Activated T-helper 1 cell treated with anti-CD3 and anti-CD28 coated beads, Interleukin-12 subunit alpha, Interleukin-12 subunit beta, Interleukin-2, Interleukin-4 antibody, amounts not matched to agents 30 ng/mL and 10 ng/mL and 1 ng/mL, durations not matched to agents 14 hours and 24 hours and 36 hours (primary cell): ENCODE measurements at regions not wholly inside any gene's neighbourhood (a gene's known extent, or its start where the extent isn't known, plus 50 kb on each side); places are given as distances from the start of the nearest gene placed in this dataset.

ENCODE experiments used
- DNase-seq: peaks from one replicate; pipeline ENCODE4 v3.0.0; 2021; ENCODE audit warnings: low spot score
- H3K27ac Mint-ChIP-seq: one replicate; pipeline ENCODE4 v1.8.0; 2021; ENCODE audit warnings: mild to moderate bottlenecking, mixed read lengths
- H3K27me3 Mint-ChIP-seq: one replicate; pipeline ENCODE4 v1.8.0; 2022; ENCODE audit warnings: mild to moderate bottlenecking, moderate library complexity, mixed read lengths; ENCODE audit not compliant: insufficient read depth
- H3K36me3 Mint-ChIP-seq: one replicate; pipeline ENCODE4 v1.8.0; 2021; ENCODE audit warnings: low read depth, mixed read lengths
- H3K4me1 Mint-ChIP-seq: one replicate; pipeline ENCODE4 v1.8.0; 2021; ENCODE audit warnings: low read depth, mixed read lengths
- H3K4me3 Mint-ChIP-seq: one replicate; pipeline ENCODE4 v1.8.0; 2021; ENCODE audit warnings: mild to moderate bottlenecking, moderate library complexity, mixed read lengths
- H3K9me3 Mint-ChIP-seq: one replicate; pipeline ENCODE4 v1.8.0; 2021; ENCODE audit warnings: mixed read lengths
- intact Hi-C: fragments of 100-400 bp; cut with micrococcal nuclease; formaldehyde crosslinking; loops from one replicate; pipeline ENCODE4 v1.15.1; 2024

DNA sequence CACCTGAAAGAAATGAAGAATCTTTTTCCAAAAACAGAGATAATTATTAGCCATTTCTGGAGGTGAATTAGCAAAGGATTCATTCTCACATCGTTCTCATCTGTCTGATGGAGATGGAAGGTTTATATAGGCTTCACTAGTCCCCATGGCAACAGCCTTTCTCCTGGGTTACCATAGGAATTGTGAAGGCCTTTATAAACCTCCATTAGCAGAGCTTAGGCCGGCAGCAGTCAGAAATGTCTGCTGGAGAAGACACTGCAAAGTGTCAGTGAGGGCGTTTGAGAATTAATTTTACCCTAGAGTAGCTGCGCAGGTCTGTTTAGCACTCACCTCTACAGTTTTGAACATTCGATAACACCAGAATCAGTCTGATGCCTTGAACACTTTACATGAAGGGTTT, 290.4 kb upstream of the NR4A3 start:
- Mint-ChIP-seq H3K4me3 (no peak overlapping the region), H3K36me3 (no peaks in the 10 kb centered on the region)

DNA sequence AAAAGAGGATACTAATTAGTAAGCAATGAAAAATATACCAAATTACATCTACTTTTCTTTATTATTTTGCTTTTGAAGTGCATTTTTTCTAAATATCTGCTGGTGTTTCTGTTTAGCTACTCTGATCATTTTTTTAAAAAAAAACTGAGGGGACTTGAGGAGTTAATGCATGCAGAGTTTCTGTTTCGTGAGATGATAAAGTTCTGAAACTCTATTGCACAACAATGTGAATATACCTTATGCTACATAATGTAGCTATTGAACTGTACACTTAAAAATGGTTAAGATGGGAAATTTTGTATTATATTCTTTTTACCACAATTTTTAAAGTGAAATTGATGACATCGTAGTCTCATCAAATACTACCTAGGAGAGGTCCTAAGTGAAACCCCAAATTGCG, 288.3 kb upstream of the NR4A3 start:
- DNase-seq: no peak
- Mint-ChIP-seq H3K27ac (no peak overlapping the region), H3K4me3 (no peak overlapping the region), H3K27me3 (peaks cover 20% of the 10 kb centered on the region), H3K36me3 (no peaks in the 10 kb centered on the region), H3K9me3 (no peaks in the 10 kb centered on the region), H3K4me1 (no peaks in the 10 kb centered on the region)
- intact Hi-C loops: no loop called here

More for the DNA sequence above, 290.4 kb upstream of the NR4A3 start:
- Mint-ChIP-seq H3K4me1 (no peaks in the 10 kb centered on the region), H3K27me3 (peaks cover 21% of the 10 kb centered on the region), H3K9me3 (no peaks in the 10 kb centered on the region), H3K27ac (no peak overlapping the region)
- intact Hi-C loops: no loop called here
- no peak for DNase-seq

DNA sequence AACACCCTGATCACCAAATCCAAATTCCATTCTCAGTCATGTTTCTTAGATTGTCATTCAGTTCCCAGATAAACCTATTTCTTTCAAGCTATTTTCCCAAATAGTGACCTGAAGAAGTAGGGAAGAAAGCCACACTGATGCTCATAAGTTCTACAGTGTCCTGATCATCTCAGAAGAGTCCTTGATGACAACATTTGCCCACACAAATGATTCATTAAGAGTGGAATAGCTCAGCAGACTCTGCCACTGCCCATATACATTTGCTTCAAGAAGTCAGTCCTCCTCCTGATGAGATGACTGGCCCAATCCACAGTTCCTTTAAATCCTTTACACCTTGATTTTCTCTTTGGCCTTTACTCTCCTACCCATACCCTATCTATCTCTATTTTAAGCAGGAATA, 283.7 kb upstream of the NR4A3 start:
- H3K9me3 Mint-ChIP-seq: no peaks in the 10 kb centered on the region
- H3K36me3 Mint-ChIP-seq: no peaks in the 10 kb centered on the region
- intact Hi-C loops: no loop called here
- H3K27me3 Mint-ChIP-seq: peaks cover 4% of the 10 kb centered on the region
- no peak for DNase-seq
- no peaks in the 10 kb centered on the region for H3K4me1 Mint-ChIP-seq
- no peak overlapping the region for H3K4me3 Mint-ChIP-seq
- H3K27ac Mint-ChIP-seq: no peak overlapping the region

DNA sequence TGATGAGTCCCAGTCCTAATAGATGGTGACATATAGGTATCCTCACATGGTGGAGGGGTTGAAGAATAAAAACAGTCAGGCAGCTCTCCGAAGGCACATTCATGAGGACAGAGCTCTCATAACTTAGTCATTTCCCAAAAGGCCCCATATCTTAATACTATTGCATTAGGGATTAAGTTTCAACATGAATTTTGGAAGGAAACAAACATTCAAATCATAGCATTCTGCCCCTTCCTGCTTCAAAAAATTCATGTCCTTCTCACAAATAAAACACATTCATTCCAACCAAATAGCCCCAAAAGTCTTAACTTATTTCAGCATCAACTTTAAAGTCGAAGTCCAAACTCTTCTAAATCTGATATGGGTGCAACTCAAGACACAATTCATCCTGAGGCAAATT, 277.2 kb upstream of the NR4A3 start:
- Mint-ChIP-seq H3K27ac (no peak overlapping the region), H3K4me3 (no peak overlapping the region), H3K9me3 (no peaks in the 10 kb centered on the region), H3K27me3 (peaks cover 11% of the 10 kb centered on the region), H3K36me3 (no peaks in the 10 kb centered on the region), H3K4me1 (no peaks in the 10 kb centered on the region)
- intact Hi-C loops: no loop called here
- DNase-seq: no peak

DNA sequence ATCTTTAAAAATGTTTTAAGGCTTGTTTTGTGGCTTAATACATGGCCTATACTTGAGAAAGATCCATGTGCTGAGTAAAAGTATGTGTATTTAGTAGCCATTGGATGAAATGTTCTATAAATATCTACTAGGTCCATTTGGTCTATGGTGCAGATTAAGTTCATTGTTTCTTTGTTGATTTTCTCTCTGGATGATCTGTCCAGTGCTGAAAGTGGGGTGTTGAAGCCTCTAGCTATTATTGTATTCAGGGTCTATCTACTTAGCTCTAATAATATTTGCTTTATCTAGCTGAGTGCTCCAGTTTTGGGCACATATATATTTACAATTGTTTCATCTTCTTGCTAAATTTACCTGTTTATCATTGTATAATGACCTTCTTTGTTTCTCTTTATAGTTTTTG, 272.2 kb upstream of the NR4A3 start:
- no peaks in the 10 kb centered on the region for H3K36me3 Mint-ChIP-seq
- H3K9me3 Mint-ChIP-seq: peaks cover 5% of the 10 kb centered on the region
- peaks cover 10% of the 10 kb centered on the region for H3K27me3 Mint-ChIP-seq
- intact Hi-C loops: no loop called here
- H3K4me3 Mint-ChIP-seq: no peak overlapping the region
- no peak for DNase-seq
- no peak overlapping the region for H3K27ac Mint-ChIP-seq
- no peaks in the 10 kb centered on the region for H3K4me1 Mint-ChIP-seq

DNA sequence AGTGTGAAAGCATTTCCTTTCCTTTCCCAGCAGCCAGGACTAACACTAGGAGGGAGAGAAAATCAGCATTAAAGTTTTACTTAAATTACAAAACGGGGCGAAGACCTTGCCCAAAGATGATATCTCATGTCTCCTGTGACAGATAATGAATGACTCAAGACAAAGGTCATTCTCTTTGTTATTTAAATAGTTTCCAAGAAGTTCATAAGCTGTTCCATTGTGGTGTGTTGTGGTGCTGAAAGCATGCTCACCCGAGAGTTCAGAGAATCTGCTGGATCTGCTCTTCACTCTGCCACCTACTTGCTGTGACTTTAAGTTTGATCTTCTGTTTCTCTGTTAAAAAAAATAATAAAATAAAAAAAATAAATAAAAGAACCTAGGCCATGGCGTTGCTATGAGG, 265.9 kb upstream of the NR4A3 start:
- Mint-ChIP-seq H3K27ac (no peak overlapping the region), H3K4me3 (no peak overlapping the region), H3K36me3 (no peaks in the 10 kb centered on the region), H3K27me3 (peaks cover 8% of the 10 kb centered on the region), H3K4me1 (no peaks in the 10 kb centered on the region), H3K9me3 (no peaks in the 10 kb centered on the region)
- no peak for DNase-seq
- intact Hi-C loops: no loop called here

DNA sequence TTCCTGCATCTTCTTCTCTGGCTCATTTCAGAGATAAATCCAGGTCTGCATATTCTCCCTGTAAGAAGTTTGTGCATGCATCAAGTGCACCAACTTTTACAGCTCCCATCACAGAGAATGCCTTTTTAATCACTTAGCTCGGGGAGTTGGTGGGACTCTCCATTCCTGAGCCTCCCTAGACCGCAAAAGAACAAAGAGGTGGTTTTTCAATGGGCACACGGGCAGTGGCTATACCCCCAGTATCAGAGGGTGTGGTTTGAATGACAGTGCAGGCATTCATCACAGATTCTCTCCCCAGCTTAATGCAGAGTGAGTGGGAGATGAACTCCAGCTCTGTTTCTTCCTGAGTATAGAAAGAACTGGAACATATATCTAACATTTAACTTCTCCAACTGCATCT, 264.7 kb upstream of the NR4A3 start:
- no peak for DNase-seq
- Mint-ChIP-seq H3K27ac (no peak overlapping the region), H3K27me3 (peaks cover 8% of the 10 kb centered on the region), H3K4me1 (no peaks in the 10 kb centered on the region), H3K9me3 (no peaks in the 10 kb centered on the region), H3K4me3 (no peak overlapping the region), H3K36me3 (no peaks in the 10 kb centered on the region)
- intact Hi-C loops: no loop called here

DNA sequence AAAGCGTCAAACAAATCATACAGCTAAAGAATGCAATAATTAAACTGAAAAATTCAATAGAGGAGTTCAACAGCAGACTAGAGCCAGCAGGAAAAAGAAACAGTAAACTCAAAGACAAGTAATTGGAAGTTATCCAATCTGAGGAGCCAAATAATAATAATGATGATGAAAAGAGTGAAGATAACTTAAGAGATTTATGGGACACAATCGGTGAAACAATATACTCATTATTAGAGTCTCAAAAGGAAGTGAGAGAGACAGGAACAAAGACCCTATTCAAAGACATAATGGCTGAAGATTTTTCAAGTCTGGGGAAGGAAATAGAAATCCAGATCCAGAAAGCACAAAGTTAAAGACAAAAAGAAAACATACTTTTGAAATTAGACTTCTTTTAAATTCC, 263.9 kb upstream of the NR4A3 start:
- no peaks in the 10 kb centered on the region for H3K36me3 Mint-ChIP-seq
- no peak for DNase-seq
- H3K4me1 Mint-ChIP-seq: no peaks in the 10 kb centered on the region
- H3K4me3 Mint-ChIP-seq: no peak overlapping the region
- H3K27me3 Mint-ChIP-seq: peaks cover 8% of the 10 kb centered on the region
- no peak overlapping the region for H3K27ac Mint-ChIP-seq
- intact Hi-C loops: no loop called here
- H3K9me3 Mint-ChIP-seq: no peaks in the 10 kb centered on the region

DNA sequence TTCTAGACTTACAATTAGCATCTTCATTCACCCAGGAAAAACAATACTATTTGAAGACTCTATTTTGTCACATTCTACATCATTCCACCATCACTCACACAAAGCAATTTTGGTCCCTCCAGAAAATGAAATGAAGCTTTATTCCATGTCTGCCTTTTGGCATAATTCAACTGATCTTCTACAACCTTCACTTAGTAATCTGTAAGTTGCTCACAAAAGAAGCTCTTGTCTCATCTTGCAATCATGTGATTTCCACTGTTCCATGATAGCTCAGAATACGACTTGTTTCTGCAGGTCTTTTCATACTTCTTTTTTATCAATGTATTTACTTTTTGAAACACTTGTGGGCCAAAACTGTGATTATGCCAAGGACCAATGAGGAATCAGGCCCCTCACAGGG, 261.9 kb upstream of the NR4A3 start:
- Mint-ChIP-seq H3K27ac (no peak overlapping the region), H3K4me1 (no peaks in the 10 kb centered on the region), H3K9me3 (no peaks in the 10 kb centered on the region), H3K27me3 (peaks cover 9% of the 10 kb centered on the region), H3K36me3 (no peaks in the 10 kb centered on the region), H3K4me3 (no peak overlapping the region)
- DNase-seq: no peak
- intact Hi-C loops: no loop called here

DNA sequence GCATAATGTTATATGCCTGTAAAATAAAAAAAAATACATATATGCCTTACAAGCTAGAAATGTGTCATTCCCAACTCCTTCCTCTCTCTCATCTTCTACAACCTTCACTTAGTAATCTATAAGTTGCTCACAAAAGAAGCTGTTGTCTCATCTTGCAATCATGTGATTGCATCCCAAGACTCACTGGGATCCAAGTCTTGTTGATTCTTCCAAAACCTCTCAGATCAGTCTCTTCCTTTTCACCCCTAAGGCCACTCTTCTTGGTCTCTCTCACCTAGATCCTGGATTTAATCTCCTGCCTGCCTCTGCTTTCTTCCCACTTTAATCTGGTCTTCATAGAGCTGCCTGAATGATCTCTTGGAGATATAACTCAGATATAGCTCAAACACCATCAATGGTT, 261.1 kb upstream of the NR4A3 start:
- peaks cover 9% of the 10 kb centered on the region for H3K27me3 Mint-ChIP-seq
- intact Hi-C loops: no loop called here

DNA sequence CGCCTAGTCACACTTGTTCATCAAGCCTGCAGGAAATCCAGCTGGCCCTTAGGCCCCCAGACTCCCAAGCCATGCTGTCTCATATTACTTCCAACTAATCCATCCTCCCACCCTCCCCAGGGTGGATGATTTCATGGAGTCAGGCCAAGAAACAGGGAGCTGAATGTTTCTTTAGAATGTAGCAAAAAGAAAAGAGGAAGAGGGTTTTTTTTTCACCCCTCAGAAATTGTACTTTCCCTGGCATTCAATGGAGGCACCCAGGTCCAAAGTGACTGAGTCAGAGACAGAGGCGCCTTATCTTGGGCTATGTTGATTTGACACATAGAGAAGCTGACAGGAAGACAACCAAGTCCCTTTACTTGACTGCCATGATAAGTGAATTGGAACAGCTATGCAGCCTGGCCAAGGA, 260.2 kb upstream of the NR4A3 start:
- Mint-ChIP-seq H3K4me3 (no peak overlapping the region), H3K9me3 (no peaks in the 10 kb centered on the region), H3K4me1 (no peaks in the 10 kb centered on the region), H3K27me3 (peaks cover 14% of the 10 kb centered on the region), H3K27ac (no peak overlapping the region), H3K36me3 (no peaks in the 10 kb centered on the region)
- intact Hi-C loops: no loop called here
- no peak for DNase-seq

More for the DNA sequence above, 261.1 kb upstream of the NR4A3 start:
- H3K4me1 Mint-ChIP-seq: no peaks in the 10 kb centered on the region
- no peak overlapping the region for H3K4me3 Mint-ChIP-seq
- no peaks in the 10 kb centered on the region for H3K9me3 Mint-ChIP-seq
- DNase-seq: no peak
- no peak overlapping the region for H3K27ac Mint-ChIP-seq
- H3K36me3 Mint-ChIP-seq: no peaks in the 10 kb centered on the region

DNA sequence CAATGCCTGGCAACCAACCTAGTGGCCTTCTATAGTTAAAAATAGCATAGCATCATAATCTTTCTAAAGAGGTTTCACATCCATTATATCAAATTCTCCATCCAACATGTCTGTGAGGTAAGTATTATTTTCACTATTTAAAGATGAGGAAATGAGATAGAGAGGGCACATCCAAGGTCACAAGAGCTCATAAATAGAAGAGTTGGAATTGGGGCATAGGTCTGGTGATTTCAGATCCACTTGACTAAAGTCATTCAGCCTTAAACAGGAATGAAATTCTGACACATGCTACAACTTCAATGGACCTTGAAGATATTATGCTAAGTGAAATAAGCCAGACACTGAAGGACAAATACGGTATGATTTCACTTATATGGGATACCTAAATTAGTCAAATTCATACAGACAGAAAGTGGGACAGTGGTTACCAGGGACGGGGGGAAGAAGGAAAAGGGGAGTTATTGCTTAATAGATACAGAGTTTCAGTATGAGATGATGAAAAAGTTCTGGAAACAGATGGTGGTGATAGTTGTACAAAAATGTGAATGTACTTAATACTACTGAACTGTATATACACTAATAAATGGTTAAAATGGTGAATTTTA, 259.6 kb upstream of the NR4A3 start:
- intact Hi-C loops: no loop called here
- peaks cover 15% of the 10 kb centered on the region for H3K27me3 Mint-ChIP-seq
- no peak overlapping the region for H3K27ac Mint-ChIP-seq
- H3K36me3 Mint-ChIP-seq: no peaks in the 10 kb centered on the region
- no peak overlapping the region for H3K4me3 Mint-ChIP-seq
- no peaks in the 10 kb centered on the region for H3K4me1 Mint-ChIP-seq
- DNase-seq: no peak
- H3K9me3 Mint-ChIP-seq: no peaks in the 10 kb centered on the region

DNA sequence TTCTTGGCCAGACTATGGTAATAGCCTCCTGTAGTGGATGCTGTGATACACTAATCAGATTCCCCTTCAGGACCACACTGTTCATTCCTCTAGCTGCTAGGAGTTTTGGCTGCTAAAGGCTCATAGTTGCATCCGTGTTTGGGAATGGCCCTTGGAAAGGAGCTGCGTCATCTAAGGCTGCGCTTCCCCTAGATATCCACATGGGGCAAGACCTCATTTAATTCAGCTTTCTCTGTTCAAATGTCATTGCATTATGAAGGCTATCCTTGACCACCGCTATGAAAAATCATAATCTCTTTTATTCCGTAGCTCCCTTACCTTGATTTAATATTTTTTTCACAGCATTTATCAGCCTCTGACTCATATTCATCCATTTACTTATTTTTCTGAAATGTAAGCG, 258.3 kb upstream of the NR4A3 start:
- intact Hi-C loops: no loop called here
- no peak for DNase-seq
- Mint-ChIP-seq H3K27me3 (peaks cover 12% of the 10 kb centered on the region), H3K9me3 (no peaks in the 10 kb centered on the region), H3K36me3 (no peaks in the 10 kb centered on the region), H3K4me3 (no peak overlapping the region), H3K27ac (no peak overlapping the region), H3K4me1 (no peaks in the 10 kb centered on the region)

DNA sequence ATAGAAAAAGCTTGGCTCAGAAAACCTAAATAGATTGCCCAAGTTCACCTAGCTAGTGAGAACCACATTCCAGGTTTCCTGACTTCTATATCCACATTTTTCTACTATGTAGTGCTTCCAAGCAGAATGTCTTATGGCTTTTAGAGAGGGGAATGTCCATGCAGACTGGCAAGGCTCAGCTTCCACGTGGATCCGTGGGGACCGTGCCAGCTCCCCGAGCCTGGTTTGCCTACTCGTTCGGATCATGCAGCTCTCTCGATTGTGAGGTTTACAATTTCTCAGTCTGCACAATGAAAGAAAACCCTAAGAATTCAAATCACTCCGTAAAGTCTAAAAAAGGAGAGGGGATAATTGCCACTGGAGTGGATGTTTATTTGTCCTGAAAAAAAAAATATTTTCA, 256.5 kb upstream of the NR4A3 start:
- H3K9me3 Mint-ChIP-seq: no peaks in the 10 kb centered on the region
- H3K4me3 Mint-ChIP-seq: no peak overlapping the region
- no peaks in the 10 kb centered on the region for H3K4me1 Mint-ChIP-seq
- DNase-seq: no peak
- peaks cover 17% of the 10 kb centered on the region for H3K27me3 Mint-ChIP-seq
- H3K27ac Mint-ChIP-seq: no peak overlapping the region
- H3K36me3 Mint-ChIP-seq: no peaks in the 10 kb centered on the region
- intact Hi-C loops: no loop called here
